NCI-H82 (cell line): ENCODE measurements at regions not wholly inside any gene's neighbourhood (a gene's known extent, or its start where the extent isn't known, plus 50 kb on each side); places are given as distances from the start of the nearest gene placed in this dataset.
"Not testable (repeated sequence)": the region's sequence is repeated elsewhere in the genome, so short reads cannot be mapped to it uniquely, and the experiment has no call there.

Experiments used
- DNase-seq: peaks from one replicate; lab custom pipeline; 2025; lab: John Stamatoyannopoulos, UW

DNA sequence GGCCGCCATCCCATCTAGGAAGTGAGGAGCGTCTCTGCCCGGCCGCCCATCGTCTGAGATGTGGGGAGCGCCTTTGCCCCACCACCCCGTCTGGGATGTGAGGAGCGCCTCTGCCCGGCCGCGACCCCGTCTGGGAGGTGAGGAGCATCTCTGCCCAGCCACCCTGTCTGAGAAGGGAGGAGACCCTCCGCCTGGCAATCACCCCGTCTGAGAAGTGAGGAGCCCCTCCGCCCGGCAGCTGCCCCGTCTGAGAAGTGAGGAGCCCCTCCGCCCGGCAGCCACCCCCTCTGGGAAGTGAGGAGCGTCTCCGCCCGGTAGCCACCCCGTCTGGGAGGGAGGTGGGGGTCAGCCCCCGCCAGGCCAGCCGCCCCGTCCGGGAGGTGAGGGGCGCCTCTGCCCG, 194.2 kb upstream of the FBXL4 start:
- not testable (repeated sequence) for DNase-seq

- peak; percentile 55 for DNase-seq
Observed at GRCh38 chr6:99138445-99138844, 190.7 kb upstream of the FBXL4 start.

DNA sequence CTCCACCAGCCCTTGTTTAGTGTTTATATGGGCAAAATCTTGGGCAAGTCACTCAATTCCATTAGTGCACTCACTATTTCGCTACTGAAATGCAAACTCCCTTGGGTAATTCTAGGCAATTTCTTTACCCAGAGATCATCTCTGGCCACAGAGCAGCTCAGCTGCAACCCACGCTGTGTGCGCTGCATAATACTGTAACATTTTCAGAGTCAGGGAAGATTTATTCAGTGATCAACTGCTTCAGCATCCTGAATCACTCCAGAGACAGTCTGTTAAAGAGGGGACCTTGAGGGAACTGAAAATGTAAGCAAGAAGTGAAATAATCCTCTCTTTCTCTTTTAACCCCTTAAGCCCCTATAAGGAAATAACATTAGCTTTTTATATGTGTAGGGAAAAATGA, 189.6 kb upstream of the FBXL4 start:
- DNase-seq = peak; percentile 14

- DNase-seq = no peak
Observed at GRCh38 chr6:99136488-99136887, 188.7 kb upstream of the FBXL4 start.

GRCh38 chr6:99132026-99132635, 184.4 kb upstream of the FBXL4 start:
- peak; percentile 89 for DNase-seq

GRCh38 chr6:99130897-99131873, 183.4 kb upstream of the FBXL4 start:
- peak; percentile 84 for DNase-seq

DNA sequence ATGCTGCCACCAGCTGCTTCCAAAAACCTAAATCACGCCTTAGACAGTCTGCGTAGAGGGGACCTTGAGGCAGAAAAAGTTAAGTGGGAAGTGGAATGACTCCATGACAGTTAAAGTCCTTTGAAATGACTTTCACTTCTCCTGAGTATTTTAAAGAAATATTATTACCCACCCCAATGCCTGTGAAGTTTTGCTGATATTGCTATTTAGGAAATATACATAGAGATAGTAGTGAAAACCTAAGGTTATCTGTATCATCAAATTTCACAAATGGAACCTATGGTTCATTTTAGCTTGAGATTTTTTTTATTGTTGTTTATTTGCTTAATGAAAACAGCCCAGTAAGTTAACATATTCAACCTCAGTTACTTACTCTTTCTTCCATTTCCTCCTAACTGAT, 182.1 kb upstream of the FBXL4 start:
- no peak for DNase-seq

DNA sequence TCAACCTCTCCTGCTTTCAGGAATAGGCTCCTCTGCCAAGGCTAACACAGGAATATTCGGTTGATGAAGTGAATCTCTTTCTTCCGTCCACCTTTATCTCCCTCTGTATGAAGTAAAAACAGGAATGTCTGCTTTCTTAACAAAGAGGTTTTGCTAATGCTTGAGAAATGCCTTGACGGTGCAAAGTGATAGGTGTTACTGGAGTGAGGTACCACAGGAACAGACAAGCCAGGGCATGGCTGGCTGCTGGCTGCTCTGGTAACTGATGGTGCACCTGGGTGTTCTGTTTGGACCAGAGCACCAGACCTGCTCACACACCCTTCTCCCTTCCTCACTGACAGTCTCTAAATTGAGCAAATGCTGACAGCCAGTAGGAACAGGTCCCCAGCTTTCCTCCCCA, 174.0 kb upstream of the FBXL4 start:
- no peak for DNase-seq

GRCh38 chr6:99120641-99121040, 172.9 kb upstream of the FBXL4 start:
- DNase-seq = no peak

GRCh38 chr6:99119109-99120031, 171.6 kb upstream of the FBXL4 start:
- peak; percentile 74 for DNase-seq

GRCh38 chr6:99114769-99115406, 167.1 kb upstream of the FBXL4 start:
- DNase-seq = peak; percentile 11

DNA sequence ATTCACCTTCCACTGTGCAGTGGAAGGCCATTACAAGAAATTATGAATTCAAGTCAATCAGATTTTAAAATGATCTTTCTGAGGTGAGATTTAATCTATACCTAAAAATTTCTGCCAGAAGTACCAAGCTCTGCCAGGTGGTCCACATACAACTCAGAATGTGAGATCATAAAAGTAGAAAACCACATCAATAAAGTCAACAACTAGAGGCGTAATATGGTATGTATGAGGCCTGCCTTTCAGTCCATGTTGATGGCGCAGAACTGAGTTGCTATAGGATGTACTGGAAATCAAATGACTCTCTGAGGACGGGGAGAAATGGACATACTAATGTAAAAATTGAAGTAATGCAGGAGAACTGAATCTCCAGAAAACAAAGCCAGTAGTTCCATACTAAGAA, 163.8 kb upstream of the FBXL4 start:
- DNase-seq = no peak

- DNase-seq = no peak
Observed at GRCh38 chr6:99110029-99110428, 162.3 kb upstream of the FBXL4 start.

- no peak for DNase-seq
Observed at GRCh38 chr6:99104218-99104617, 156.5 kb upstream of the FBXL4 start.

GRCh38 chr6:99099243-99099642, 151.5 kb upstream of the FBXL4 start:
- DNase-seq = no peak

GRCh38 chr6:99096170-99096569, 148.4 kb upstream of the FBXL4 start:
- DNase-seq = no peak

DNA sequence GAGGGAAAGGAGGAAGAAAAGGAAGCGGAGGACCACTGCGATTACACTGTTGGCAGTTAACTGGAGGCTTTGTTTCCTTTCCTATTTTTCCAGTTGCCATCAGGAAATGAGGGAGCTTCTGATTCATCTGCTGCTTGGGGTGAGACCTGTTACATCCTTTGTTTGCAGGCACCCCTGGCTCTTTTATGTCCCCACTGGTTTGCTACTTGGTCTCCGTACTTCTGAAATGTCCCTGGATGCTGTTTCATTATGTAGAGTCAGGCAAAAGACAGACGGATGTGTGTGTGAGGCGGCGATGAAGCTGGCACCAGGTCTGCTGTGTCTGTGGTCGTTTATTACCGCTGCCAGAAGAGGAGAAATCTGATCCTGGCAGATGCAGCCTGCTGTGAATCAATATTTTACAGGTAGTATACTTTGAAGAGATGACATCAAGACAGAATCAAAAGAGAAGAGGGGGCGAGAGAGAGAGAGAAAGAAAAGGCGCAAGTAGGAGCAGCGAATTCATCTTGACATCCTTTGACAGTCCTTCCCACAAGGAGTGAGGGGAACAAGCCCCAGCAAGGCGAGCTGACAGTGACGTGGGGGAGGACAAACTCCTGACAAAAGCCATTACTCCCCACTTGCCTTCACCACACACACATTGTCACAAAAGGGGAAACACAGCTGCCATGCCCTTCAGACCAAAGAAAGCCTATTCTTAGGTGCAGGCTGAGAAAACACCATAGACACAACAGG, 145.9 kb upstream of the FBXL4 start:
- DNase-seq = no peak

GRCh38 chr6:99092461-99092860, 144.7 kb upstream of the FBXL4 start:
- DNase-seq = no peak

GRCh38 chr6:99091985-99092384, 144.2 kb upstream of the FBXL4 start:
- DNase-seq = no peak

- no peak for DNase-seq
Observed at GRCh38 chr6:99080191-99080590, 132.4 kb upstream of the FBXL4 start.

DNA sequence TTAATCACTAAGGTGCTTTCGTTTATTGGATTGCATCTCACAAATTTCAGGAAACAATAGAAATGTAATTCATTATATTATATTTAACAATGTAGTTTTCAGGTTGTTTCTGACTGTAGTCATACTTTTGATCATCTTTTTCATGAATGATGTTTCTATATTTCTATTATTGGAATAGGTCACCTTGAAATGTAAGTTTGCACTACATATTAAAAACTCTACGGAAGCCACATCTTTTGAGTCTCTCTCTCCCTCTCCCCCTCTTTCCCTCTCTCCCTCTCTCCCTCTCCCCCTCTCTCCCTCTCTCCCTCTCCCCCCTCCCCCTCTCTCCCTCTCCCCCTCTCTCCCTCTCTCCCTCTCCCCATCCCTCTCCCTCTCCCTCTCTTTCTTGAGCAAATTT, 131.3 kb upstream of the FBXL4 start:
- DNase-seq = no peak
